HFFc6 (cell line): ENCODE measurements at regions not wholly inside any gene's neighbourhood (a gene's known extent, or its start where the extent isn't known, plus 50 kb on each side); places are given as distances from the start of the nearest gene placed in this dataset.

Experiments
- DNase-seq: peaks from one replicate; pipeline ENCODE4 v3.0.0-alpha.2; 2018
- H3K27ac Mint-ChIP-seq: 2 replicates; pipeline ENCODE4 v1.8.0; 2020; ENCODE audit warnings: mild to moderate bottlenecking, mixed read lengths
- H3K27me3 Mint-ChIP-seq: 2 replicates; pipeline ENCODE4 v1.8.0; 2021; ENCODE audit warnings: mild to moderate bottlenecking, moderate library complexity, mixed read lengths; ENCODE audit not compliant: insufficient read depth
- H3K36me3 Mint-ChIP-seq: 2 replicates; pipeline ENCODE4 v1.8.0; 2021; ENCODE audit warnings: low read depth, mixed read lengths
- H3K4me1 Mint-ChIP-seq: 2 replicates; pipeline ENCODE4 v1.8.0; 2020; ENCODE audit warnings: low read depth, mixed read lengths
- H3K4me3 Mint-ChIP-seq: 2 replicates; pipeline ENCODE4 v1.8.0; 2020; ENCODE audit warnings: mild to moderate bottlenecking, moderate library complexity, mixed read lengths
- H3K9me3 Mint-ChIP-seq: 2 replicates; pipeline ENCODE4 v1.8.0; 2020; ENCODE audit warnings: mild to moderate bottlenecking, mixed read lengths
- CTCF ChIP-seq: fragments of 200-600 bp; sonication (generic); IDR thresholded peaks from 2 replicates; pipeline ENCODE4 v1.5.0; 2021; ENCODE audit warnings: antibody characterized with exemption, mild to moderate bottlenecking

- Mint-ChIP-seq H3K4me3 (no peak overlapping the region), H3K27ac (no peak overlapping the region), H3K4me1 (no peaks in the 10 kb centered on the region), H3K27me3 (no peaks in the 10 kb centered on the region; the same call in 1 of the 2 replicates), H3K36me3 (peaks cover 14% of the 10 kb centered on the region; the same call in 1 of the 2 replicates), H3K9me3 (peaks cover 34% of the 10 kb centered on the region)
- no peak for DNase-seq
- no peak for TF ChIP-seq CTCF
Observed at GRCh38 chr9:89884356-89885083, 279.7 kb downstream of the GADD45G start.

- Mint-ChIP-seq H3K27me3 (no peaks in the 10 kb centered on the region; the same call in 1 of the 2 replicates), H3K4me3 (no peak overlapping the region), H3K27ac (no peak overlapping the region), H3K9me3 (peaks cover 40% of the 10 kb centered on the region), H3K36me3 (peaks cover 14% of the 10 kb centered on the region; the same call in 1 of the 2 replicates), H3K4me1 (no peaks in the 10 kb centered on the region)
- no peak for TF ChIP-seq CTCF
- DNase-seq: no peak
Observed at GRCh38 chr9:89885156-89885555, 280.3 kb downstream of the GADD45G start.

GRCh38 chr9:89886281-89886700, 281.5 kb downstream of the GADD45G start:
- Mint-ChIP-seq H3K4me1 (no peaks in the 10 kb centered on the region), H3K4me3 (no peak overlapping the region), H3K27ac (no peak overlapping the region), H3K36me3 (peaks cover 14% of the 10 kb centered on the region; the same call in 1 of the 2 replicates), H3K9me3 (peaks cover 49% of the 10 kb centered on the region), H3K27me3 (no peaks in the 10 kb centered on the region; the same call in 1 of the 2 replicates)
- DNase-seq: no peak
- TF ChIP-seq CTCF: no peak

GRCh38 chr9:89887286-89887685, 282.5 kb downstream of the GADD45G start:
- no peak for TF ChIP-seq CTCF
- H3K36me3 Mint-ChIP-seq: peaks cover 14% of the 10 kb centered on the region; the same call in 1 of the 2 replicates
- H3K27me3 Mint-ChIP-seq: no peaks in the 10 kb centered on the region; the same call in 1 of the 2 replicates

GRCh38 chr9:89888233-89888632, 283.4 kb downstream of the GADD45G start:
- DNase-seq: no peak
- no peaks in the 10 kb centered on the region for H3K4me1 Mint-ChIP-seq
- H3K4me3 Mint-ChIP-seq: no peak overlapping the region
- no peaks in the 10 kb centered on the region; the same call in 1 of the 2 replicates for H3K27me3 Mint-ChIP-seq
- peaks cover 68% of the 10 kb centered on the region for H3K9me3 Mint-ChIP-seq
- H3K36me3 Mint-ChIP-seq: peaks cover 14% of the 10 kb centered on the region; the same call in 1 of the 2 replicates
- H3K27ac Mint-ChIP-seq: no peak overlapping the region
- TF ChIP-seq CTCF: no peak

More at GRCh38 chr9:89887286-89887685, 282.5 kb downstream of the GADD45G start:
- Mint-ChIP-seq H3K27ac (no peak overlapping the region), H3K4me3 (no peak overlapping the region), H3K4me1 (no peaks in the 10 kb centered on the region), H3K9me3 (peaks cover 59% of the 10 kb centered on the region)
- no peak for DNase-seq
